ENCODE measurements at regions not wholly inside any gene's neighbourhood (a gene's known extent, or its start where the extent isn't known, plus 50 kb on each side); places are given as distances from the start of the nearest gene placed in this dataset.

DNA sequence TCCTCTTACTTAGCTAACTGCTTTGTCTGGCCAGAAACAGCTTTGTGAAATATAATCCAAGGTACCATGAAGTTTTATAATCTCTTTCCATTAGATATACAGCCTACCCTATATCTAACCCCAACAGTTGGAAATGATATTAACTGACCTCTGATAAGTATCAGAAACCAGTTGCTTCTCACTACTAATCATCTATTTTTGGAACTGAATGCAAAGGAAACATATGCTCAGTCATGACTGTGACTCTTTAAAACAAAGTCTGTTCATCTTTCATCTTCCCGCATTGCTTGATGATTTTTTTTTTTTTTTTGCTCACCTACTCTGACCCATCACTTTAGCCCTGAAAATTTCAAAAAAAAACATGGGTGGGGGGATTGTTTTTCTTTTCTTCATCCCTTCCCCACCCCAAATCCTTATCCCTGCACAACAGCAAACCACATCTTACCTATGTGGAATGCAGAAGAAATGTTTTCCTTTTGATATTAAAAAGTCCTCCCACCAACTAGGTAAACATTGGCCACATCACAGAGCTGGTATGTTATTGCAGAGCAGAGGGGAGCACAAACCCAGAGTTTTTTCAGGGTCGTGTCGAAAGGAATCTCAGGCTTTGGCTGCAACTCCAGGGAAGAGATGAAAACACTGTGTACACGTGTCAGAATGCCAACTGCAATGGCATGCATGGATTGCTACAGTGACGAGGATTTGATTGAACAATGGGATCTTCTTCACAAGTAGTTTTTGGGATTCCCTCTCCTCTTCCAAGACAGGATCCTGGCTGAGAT is 137.3 kb downstream of the SLC30A10 start:
- Histone ChIP-seq H3K27me3 (ENCODE audit: control insufficient read depth in 1 of 2, insufficient read depth in 2 of 2, low read length in 2 of 2) (no peaks in the 10 kb centered on the region), H3K9ac (ENCODE audit: insufficient read depth, low read depth, low read length) (no peak overlapping the region), H3K27ac (ENCODE audit: extremely low read length, insufficient read depth, low read length) (no peak overlapping the region), H3K4me2 (ENCODE audit: low read depth, low read length) (no peak overlapping the region), H3K9me3 (ENCODE audit: low read length) (no peaks in the 10 kb centered on the region), H3K4me3 (replicated peaks in 1 of 3; ENCODE audit: insufficient read depth in 1 of 3, low read depth in 2 of 3, low read length in 3 of 3) (no peak overlapping the region), H3K79me2 (ENCODE audit: insufficient read depth, low read length) (no peaks in the 10 kb centered on the region), H3K36me3 (replicated peaks in 1 of 2; ENCODE audit: control insufficient read depth in 1 of 2, insufficient read depth in 2 of 2, low read length in 2 of 2) (no peaks in the 10 kb centered on the region), H2AFZ (ENCODE audit: low read length) (no peak overlapping the region), H3K4me1 (ENCODE audit: insufficient read depth, low read length) (no peaks in the 10 kb centered on the region), H4K20me1 (ENCODE audit: insufficient read depth, low read length) (no peaks in the 10 kb centered on the region)
- no peak for FAIRE-seq
- POLR2A ChIA-PET: no interaction called here
- in situ Hi-C loops (cut with HindIII; ENCODE audit: extremely low pct_ligation_motif_present, low pct_unique_long_range_greater_than_20kb): no loop called here
- TF ChIP-seq ESRRA (CRISPR knock-in tag; IDR thresholded peaks at IDR 0.05; ENCODE audit: low read depth) (no peak), SMARCE1 (IDR thresholded peaks at IDR 0.05; ENCODE audit: borderline replicate concordance) (no peak), MTA3 (CRISPR knock-in tag; IDR thresholded peaks at IDR 0.05) (no peak), NFKB2 (CRISPR knock-in tag; IDR thresholded peaks at IDR 0.05; ENCODE audit: borderline replicate concordance) (no peak), SPEN (CRISPR knock-in tag; IDR thresholded peaks at IDR 0.05; ENCODE audit: low read depth) (no peak), ZNF350 (CRISPR knock-in tag; IDR thresholded peaks at IDR 0.05; ENCODE audit: borderline replicate concordance, low read depth) (no peak), CHD4 (IDR thresholded peaks at IDR 0.05; ENCODE audit: borderline replicate concordance, low read length) (no peak), RFX3 (CRISPR knock-in tag; IDR thresholded peaks at IDR 0.05) (no peak), TBP (CRISPR knock-in tag; IDR thresholded peaks at IDR 0.05) (no peak), ZNF530 (CRISPR knock-in tag; IDR thresholded peaks at IDR 0.05; ENCODE audit: low read depth) (no peak), DRAP1 (CRISPR knock-in tag; IDR thresholded peaks at IDR 0.05) (no peak), CC2D1A (CRISPR knock-in tag; IDR thresholded peaks at IDR 0.05) (no peak), ZNF615 (CRISPR knock-in tag; IDR thresholded peaks at IDR 0.05; ENCODE audit: borderline replicate concordance) (no peak), TFDP2 (CRISPR knock-in tag; IDR thresholded peaks at IDR 0.05) (no peak), DPF2 (CRISPR knock-in tag; IDR thresholded peaks at IDR 0.05; ENCODE audit: borderline replicate concordance, low read depth) (no peak), ZNF776 (CRISPR knock-in tag; IDR thresholded peaks at IDR 0.05) (no peak)
- TF ChIP-seq, protein P1, sequence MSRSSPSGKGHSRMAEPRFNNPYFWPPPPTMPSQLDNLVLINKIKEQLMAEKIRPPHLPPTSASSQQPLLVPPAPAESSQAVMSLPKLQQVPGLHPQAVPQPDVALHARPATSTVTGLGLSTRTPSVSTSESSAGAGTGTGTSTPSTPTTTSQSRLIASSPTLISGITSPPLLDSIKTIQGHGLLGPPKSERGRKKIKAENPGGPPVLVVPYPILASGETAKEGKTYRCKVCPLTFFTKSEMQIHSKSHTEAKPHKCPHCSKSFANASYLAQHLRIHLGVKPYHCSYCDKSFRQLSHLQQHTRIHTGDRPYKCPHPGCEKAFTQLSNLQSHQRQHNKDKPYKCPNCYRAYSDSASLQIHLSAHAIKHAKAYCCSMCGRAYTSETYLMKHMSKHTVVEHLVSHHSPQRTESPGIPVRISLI (CRISPR knock-in tag; IDR thresholded peaks at IDR 0.05; ENCODE audit: borderline replicate concordance): no peak
- CTCF ChIA-PET (ENCODE audit: low intra/inter-chr PET ratio, low total read pairs): no interaction called here
- WGBS (ENCODE audit: low lambda C conversion rate): 29% methylated on average over 4 of the region's 5 CpGs
- BruUV-seq (replicated peaks): no TSS peak
- ATAC-seq: no peak
- DNase-seq (ENCODE audit: low spot score): no peak
- intact Hi-C loops (cut with micrococcal nuclease; ENCODE audit: unreplicated experiment): no loop called here

All from HepG2 (cell line).